DND-41 (cell line): ENCODE measurements at regions not wholly inside any gene's neighbourhood (a gene's known extent, or its start where the extent isn't known, plus 50 kb on each side); places are given as distances from the start of the nearest gene placed in this dataset.

Source experiments
- ATAC-seq: fragments of 200-7000 bp; cut with Tn5 transposase; 3 replicates; pipeline ENCODE4 v1.9.1; 2021; ENCODE audit warnings: low read depth; ENCODE audit not compliant: insufficient read depth
- DNase-seq: peaks from one replicate; pipeline ENCODE4 v3.0.0-alpha.2; 2020
- H2AFZ ChIP-seq: 2 replicates; pipeline ENCODE4 v1.6.0; 2012; ENCODE audit warnings: low read depth, low read length
- H3K27ac ChIP-seq: 2 replicates; pipeline ENCODE4 v1.5.1; 2012; ENCODE audit warnings: low read length, inconsistent platforms
- H3K27me3 ChIP-seq: fragments of 200-600 bp; sonication (generic); 2 replicates; pipeline ENCODE4 v1.6.0; 2012; ENCODE audit warnings: low read length, mild to moderate bottlenecking, inconsistent platforms; ENCODE audit not compliant: insufficient read depth, poor library complexity
- H3K36me3 ChIP-seq: 2 replicates; pipeline ENCODE4 v1.5.1; 2012; ENCODE audit warnings: low read length, inconsistent platforms; ENCODE audit not compliant: insufficient read depth
- H3K4me1 ChIP-seq: 2 replicates; pipeline ENCODE4 v1.5.1; 2012; ENCODE audit warnings: mild to moderate bottlenecking, low read length; ENCODE audit not compliant: insufficient read depth
- H3K4me2 ChIP-seq: 2 replicates; pipeline ENCODE4 v1.6.0; 2012; ENCODE audit warnings: mild to moderate bottlenecking, moderate library complexity, low read length, inconsistent platforms; ENCODE audit not compliant: insufficient read depth
- H3K4me3 ChIP-seq, 2 experiments: fragments of 200-600 bp in 1 of 2; shearing (Covaris generic) in 1 of 2; 2 replicates each; pipeline ENCODE4 v1.5.1; 2012 to 2016; ENCODE audit warnings: inconsistent platforms in 2 of 2, low read length in 2 of 2, mild to moderate bottlenecking in 2 of 2, low read depth in 1 of 2, moderate library complexity in 1 of 2
- H3K79me2 ChIP-seq: 2 replicates; pipeline ENCODE4 v1.6.0; 2012; ENCODE audit warnings: low read length, inconsistent platforms; ENCODE audit not compliant: insufficient read depth
- H3K9ac ChIP-seq: 2 replicates; pipeline ENCODE4 v1.6.0; 2012; ENCODE audit warnings: low read depth, mild to moderate bottlenecking, inconsistent platforms, low read length, moderate library complexity
- H3K9me3 ChIP-seq: 2 replicates; pipeline ENCODE4 v1.5.1; 2012; ENCODE audit warnings: low read length, moderate library complexity, mild to moderate bottlenecking, inconsistent platforms; ENCODE audit not compliant: insufficient read depth, severe bottlenecking
- H4K20me1 ChIP-seq: 2 replicates; pipeline ENCODE4 v1.6.0; 2012; ENCODE audit warnings: low read length; ENCODE audit not compliant: insufficient read depth
- CTCF ChIP-seq: IDR thresholded peaks from 2 replicates; pipeline ENCODE4 v1.5.1; 2012; ENCODE audit warnings: borderline replicate concordance, low read length, moderate library complexity, mild to moderate bottlenecking; ENCODE audit not compliant: poor library complexity, severe bottlenecking; ENCODE audit errors: extremely low read depth
- EZH2 ChIP-seq: IDR thresholded peaks from 3 replicates; pipeline ENCODE4 v1.6.1; 2012; ENCODE audit warnings: borderline replicate concordance, low read depth, mild to moderate bottlenecking, moderate library complexity, low read length, inconsistent platforms; ENCODE audit not compliant: severe bottlenecking

GRCh38 chrX:26590849-26591248 is 374.9 kb downstream of the MAGEB5 start:
- H3K9me3 ChIP-seq = no peaks in the 10 kb centered on the region
- TF ChIP-seq EZH2 (no peak), CTCF (no peak)

DNA sequence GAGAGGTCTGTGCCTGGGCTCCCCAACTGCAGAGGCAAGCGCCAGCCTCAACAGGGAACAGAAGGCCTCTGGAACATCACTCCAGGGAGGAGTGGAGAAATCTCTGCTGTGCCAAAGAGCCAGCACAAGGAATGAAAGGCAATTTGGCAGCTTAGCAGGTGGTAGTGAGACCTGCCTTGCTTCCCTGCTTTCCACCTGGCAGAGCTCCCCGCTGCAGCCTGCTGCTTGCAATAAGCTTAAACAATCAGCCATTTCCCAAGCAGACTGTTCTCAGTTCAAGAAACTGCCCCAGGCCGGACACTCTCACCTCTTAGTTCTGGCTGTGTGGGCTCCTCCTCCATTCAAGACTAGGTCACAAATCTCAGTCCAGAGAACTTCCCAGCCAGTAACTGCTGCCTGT is 370.6 kb downstream of the MAGEB5 start:
- no peak for ATAC-seq
- no peak for DNase-seq
- no peaks in the 10 kb centered on the region for H3K27me3 ChIP-seq
- no peaks in the 10 kb centered on the region for H3K36me3 ChIP-seq
- H3K4me2 ChIP-seq = no peak overlapping the region
- H3K9ac ChIP-seq = no peak overlapping the region
- no peak for TF ChIP-seq EZH2
- TF ChIP-seq CTCF = no peak
- no peak overlapping the region for H3K4me3 ChIP-seq
- no peaks in the 10 kb centered on the region for H3K4me1 ChIP-seq
- H3K27ac ChIP-seq = no peak overlapping the region
- no peaks in the 10 kb centered on the region for H3K9me3 ChIP-seq
- no peaks in the 10 kb centered on the region for H4K20me1 ChIP-seq
- no peak overlapping the region for H2AFZ ChIP-seq
- no peaks in the 10 kb centered on the region for H3K79me2 ChIP-seq

More at GRCh38 chrX:26590849-26591248, 374.9 kb downstream of the MAGEB5 start:
- H3K9ac ChIP-seq = no peak overlapping the region
- ATAC-seq (no peak), DNase-seq (no peak)
- no peak overlapping the region for H3K4me3 ChIP-seq
- H3K27me3 ChIP-seq = no peaks in the 10 kb centered on the region
- no peaks in the 10 kb centered on the region for H4K20me1 ChIP-seq
- H3K36me3 ChIP-seq = no peaks in the 10 kb centered on the region
- H3K79me2 ChIP-seq = no peaks in the 10 kb centered on the region
- H2AFZ ChIP-seq = no peak overlapping the region
- H3K4me1 ChIP-seq = no peaks in the 10 kb centered on the region
- no peak overlapping the region for H3K4me2 ChIP-seq
- H3K27ac ChIP-seq = no peak overlapping the region

- DNase-seq (no peak), ATAC-seq (no peak)
- Histone ChIP-seq H3K27ac (no peak overlapping the region), H3K36me3 (no peaks in the 10 kb centered on the region), H2AFZ (no peak overlapping the region), H3K4me3 (no peak overlapping the region), H3K4me1 (no peaks in the 10 kb centered on the region), H3K27me3 (no peaks in the 10 kb centered on the region), H3K9me3 (no peaks in the 10 kb centered on the region), H4K20me1 (no peaks in the 10 kb centered on the region), H3K4me2 (no peak overlapping the region), H3K79me2 (no peaks in the 10 kb centered on the region), H3K9ac (no peak overlapping the region)
- TF ChIP-seq CTCF (no peak), EZH2 (no peak)
Observed at GRCh38 chrX:26581091-26581490, 365.1 kb downstream of the MAGEB5 start.

DNA sequence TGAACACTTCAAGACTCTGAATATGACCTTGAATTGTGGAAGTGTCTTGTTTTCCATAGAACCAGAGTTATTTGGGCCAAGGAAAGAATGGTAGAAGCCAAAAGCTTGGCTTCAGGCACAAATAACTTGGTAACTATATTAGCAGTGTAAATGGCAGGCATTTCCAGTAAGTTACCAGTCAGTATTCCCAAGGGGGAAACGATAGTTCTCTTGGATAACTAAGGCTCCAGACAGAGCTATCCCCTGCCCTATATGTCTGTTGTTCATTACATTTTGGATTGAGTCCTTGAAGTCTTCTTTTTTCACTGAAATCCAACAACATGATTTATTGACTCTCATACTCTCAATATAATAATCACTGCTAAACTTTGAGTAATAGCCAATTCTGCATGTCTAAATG is 364.1 kb downstream of the MAGEB5 start:
- TF ChIP-seq EZH2 (no peak), CTCF (no peak)
- DNase-seq (no peak), ATAC-seq (no peak)
- Histone ChIP-seq H3K4me1 (no peaks in the 10 kb centered on the region), H3K4me3 (no peak overlapping the region), H3K9me3 (no peaks in the 10 kb centered on the region), H2AFZ (no peak overlapping the region), H3K27ac (no peak overlapping the region), H4K20me1 (no peaks in the 10 kb centered on the region), H3K9ac (no peak overlapping the region), H3K4me2 (no peak overlapping the region), H3K79me2 (no peaks in the 10 kb centered on the region), H3K36me3 (no peaks in the 10 kb centered on the region), H3K27me3 (no peaks in the 10 kb centered on the region)
